Progenitor cell of endocrine pancreas (in vitro differentiated cells): ENCODE measurements at regions not wholly inside any gene's neighbourhood (a gene's known extent, or its start where the extent isn't known, plus 50 kb on each side); places are given as distances from the start of the nearest gene placed in this dataset.
"Not testable (repeated sequence)": the region's sequence is repeated elsewhere in the genome, so short reads cannot be mapped to it uniquely, and the experiment has no call there.

Experiments
- DNase-seq: peaks from one replicate; pipeline ENCODE4 v3.0.0; 2021; ENCODE audit warnings: low spot score; ENCODE audit not compliant: unreplicated experiment
- H3K27ac Mint-ChIP-seq: 2 replicates; pipeline ENCODE4 v1.8.0; 2021; ENCODE audit warnings: mild to moderate bottlenecking, moderate library complexity, mixed read lengths
- H3K27me3 Mint-ChIP-seq: 2 replicates; pipeline ENCODE4 v1.8.0; 2021; ENCODE audit warnings: mixed read lengths
- H3K36me3 Mint-ChIP-seq: 2 replicates; pipeline ENCODE4 v1.8.0; 2022; ENCODE audit warnings: mixed read lengths; ENCODE audit not compliant: insufficient read depth
- H3K4me1 Mint-ChIP-seq: 2 replicates; pipeline ENCODE4 v1.8.0; 2021; ENCODE audit warnings: low read depth, mixed read lengths
- H3K4me3 Mint-ChIP-seq: 2 replicates; pipeline ENCODE4 v1.8.0; 2021; ENCODE audit warnings: low read depth, mild to moderate bottlenecking, moderate library complexity, mixed read lengths
- H3K9me3 Mint-ChIP-seq: 2 replicates; pipeline ENCODE4 v1.8.0; 2021; ENCODE audit warnings: low read depth, mixed read lengths
- CTCF ChIP-seq: fragments of 200-600 bp; sonication (generic); IDR thresholded peaks from one replicate; pipeline ENCODE4 v1.5.0; 2021; ENCODE audit warnings: antibody characterized with exemption, mild to moderate bottlenecking; ENCODE audit not compliant: unreplicated experiment

GRCh38 chr6:111925296-111925695 lies 52.0 kb upstream of the FYN start:
- Mint-ChIP-seq H3K27me3 (peaks cover 9% of the 10 kb centered on the region), H3K36me3 (no peaks in the 10 kb centered on the region), H3K27ac (no peak overlapping the region), H3K9me3 (no peaks in the 10 kb centered on the region), H3K4me3 (no peak overlapping the region), H3K4me1 (no peaks in the 10 kb centered on the region)
- no peak for TF ChIP-seq CTCF
- no peak for DNase-seq

GRCh38 chr6:111926731-111927302 lies 53.6 kb upstream of the FYN start:
- H3K36me3 Mint-ChIP-seq = no peaks in the 10 kb centered on the region
- H3K4me1 Mint-ChIP-seq = no peaks in the 10 kb centered on the region
- H3K4me3 Mint-ChIP-seq = no peak overlapping the region
- no peak overlapping the region for H3K27ac Mint-ChIP-seq
- H3K27me3 Mint-ChIP-seq = peaks cover 4% of the 10 kb centered on the region
- DNase-seq = no peak
- peaks cover 4% of the 10 kb centered on the region for H3K9me3 Mint-ChIP-seq
- TF ChIP-seq CTCF = no peak

- Mint-ChIP-seq H3K9me3 (peaks cover 9% of the 10 kb centered on the region), H3K36me3 (peaks cover 3% of the 10 kb centered on the region), H3K4me3 (no peak overlapping the region), H3K27me3 (peaks cover 4% of the 10 kb centered on the region), H3K27ac (no peak overlapping the region), H3K4me1 (no peaks in the 10 kb centered on the region)
- DNase-seq = no peak
- no peak for TF ChIP-seq CTCF
These were observed 54.1 kb upstream of the FYN start for GRCh38 chr6:111927321-111927720.

GRCh38 chr6:111928139-111928538 lies 54.9 kb upstream of the FYN start:
- no peak for TF ChIP-seq CTCF
- no peak overlapping the region for H3K4me3 Mint-ChIP-seq
- H3K27ac Mint-ChIP-seq = no peak overlapping the region
- peaks cover 14% of the 10 kb centered on the region for H3K9me3 Mint-ChIP-seq
- peaks cover 3% of the 10 kb centered on the region for H3K36me3 Mint-ChIP-seq
- peaks cover 4% of the 10 kb centered on the region for H3K27me3 Mint-ChIP-seq
- no peak for DNase-seq
- no peaks in the 10 kb centered on the region for H3K4me1 Mint-ChIP-seq

GRCh38 chr6:111934611-111935010 lies 61.4 kb upstream of the FYN start:
- not testable (repeated sequence) for H3K27me3 Mint-ChIP-seq, H3K4me3 Mint-ChIP-seq, DNase-seq, H3K27ac Mint-ChIP-seq, H3K4me1 Mint-ChIP-seq, H3K36me3 Mint-ChIP-seq
- peaks cover 14% of the 10 kb centered on the region for H3K9me3 Mint-ChIP-seq

GRCh38 chr6:111936718-111937117 lies 63.5 kb upstream of the FYN start:
- Mint-ChIP-seq H3K27ac (no peak overlapping the region), H3K4me1 (no peaks in the 10 kb centered on the region), H3K9me3 (peaks cover 10% of the 10 kb centered on the region), H3K4me3 (no peak overlapping the region), H3K36me3 (peaks cover 3% of the 10 kb centered on the region), H3K27me3 (peaks cover 5% of the 10 kb centered on the region)
- DNase-seq = no peak
- TF ChIP-seq CTCF = no peak
